ENCODE measurements at regions not wholly inside any gene's neighbourhood (a gene's known extent, or its start where the extent isn't known, plus 50 kb on each side); places are given as distances from the start of the nearest gene placed in this dataset.

DNA sequence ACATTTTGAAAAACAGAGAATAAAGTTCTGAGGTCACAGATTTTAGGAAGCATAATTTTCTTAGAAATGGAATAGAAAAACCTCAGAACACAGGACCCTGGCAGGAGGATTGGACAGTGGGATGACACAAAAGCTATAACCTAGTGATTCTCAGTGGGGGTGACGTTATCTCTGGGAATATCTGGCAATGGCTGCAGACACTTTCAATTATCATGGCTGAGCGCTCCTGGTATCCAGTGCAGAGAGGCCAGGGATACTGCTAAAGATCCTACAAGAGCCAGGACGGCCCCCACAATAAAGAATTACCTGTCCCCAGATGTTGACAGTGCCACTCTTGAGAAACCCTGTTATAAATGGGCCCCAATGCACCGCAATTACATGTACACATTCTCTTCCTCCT lies 117.2 kb upstream of the SPRED2 start:
- TF ChIP-seq, protein P1, sequence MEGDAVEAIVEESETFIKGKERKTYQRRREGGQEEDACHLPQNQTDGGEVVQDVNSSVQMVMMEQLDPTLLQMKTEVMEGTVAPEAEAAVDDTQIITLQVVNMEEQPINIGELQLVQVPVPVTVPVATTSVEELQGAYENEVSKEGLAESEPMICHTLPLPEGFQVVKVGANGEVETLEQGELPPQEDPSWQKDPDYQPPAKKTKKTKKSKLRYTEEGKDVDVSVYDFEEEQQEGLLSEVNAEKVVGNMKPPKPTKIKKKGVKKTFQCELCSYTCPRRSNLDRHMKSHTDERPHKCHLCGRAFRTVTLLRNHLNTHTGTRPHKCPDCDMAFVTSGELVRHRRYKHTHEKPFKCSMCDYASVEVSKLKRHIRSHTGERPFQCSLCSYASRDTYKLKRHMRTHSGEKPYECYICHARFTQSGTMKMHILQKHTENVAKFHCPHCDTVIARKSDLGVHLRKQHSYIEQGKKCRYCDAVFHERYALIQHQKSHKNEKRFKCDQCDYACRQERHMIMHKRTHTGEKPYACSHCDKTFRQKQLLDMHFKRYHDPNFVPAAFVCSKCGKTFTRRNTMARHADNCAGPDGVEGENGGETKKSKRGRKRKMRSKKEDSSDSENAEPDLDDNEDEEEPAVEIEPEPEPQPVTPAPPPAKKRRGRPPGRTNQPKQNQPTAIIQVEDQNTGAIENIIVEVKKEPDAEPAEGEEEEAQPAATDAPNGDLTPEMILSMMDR (IDR thresholded peaks at IDR 0.05) = no peak
- TF ChIP-seq POLR2A (IDR thresholded peaks at IDR 0.05) = no peak
